ENCODE measurements at regions not wholly inside any gene's neighbourhood (a gene's known extent, or its start where the extent isn't known, plus 50 kb on each side); places are given as distances from the start of the nearest gene placed in this dataset.

DNA sequence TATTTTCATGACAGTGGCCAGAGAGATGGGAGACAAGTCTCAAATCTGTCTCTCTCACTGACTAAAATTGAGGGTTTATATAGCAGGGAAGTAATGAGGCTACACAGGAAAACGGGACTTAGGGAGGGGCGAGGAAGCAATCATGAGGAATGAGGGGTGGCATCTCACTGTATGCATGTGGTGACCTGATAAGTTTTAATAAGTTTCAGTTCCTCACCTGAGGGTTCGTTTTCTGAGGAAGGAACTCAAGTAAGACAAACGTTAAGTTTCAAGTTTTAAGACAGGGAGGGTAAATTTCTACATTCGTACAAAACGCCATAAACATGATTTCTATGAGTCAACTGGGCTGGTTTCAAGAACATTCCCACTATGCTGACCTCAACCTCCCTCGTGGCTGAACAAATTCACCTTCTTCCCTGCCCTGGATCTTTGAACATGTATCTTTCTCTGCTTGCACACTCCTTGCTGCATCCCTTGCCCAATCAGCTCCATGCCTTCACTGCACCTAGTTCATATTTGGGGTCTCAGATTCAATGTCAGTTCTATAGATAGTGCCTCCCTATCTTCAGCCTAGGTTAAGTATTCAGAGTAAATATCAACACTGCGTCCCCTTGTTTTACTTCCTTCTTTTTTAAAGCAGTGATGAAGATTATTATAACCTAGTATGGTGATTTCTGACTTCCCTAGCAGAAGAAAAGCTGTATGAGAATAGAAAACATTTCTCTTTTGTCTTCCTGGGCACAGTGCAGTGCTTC is 53.3 kb upstream of the CNTNAP5 start:
- TF ChIP-seq POLR2AphosphoS5 (IDR thresholded peaks at IDR 0.05; ENCODE audit: low read depth, low read length), result no peak
- TF ChIP-seq TAF1 (IDR thresholded peaks at IDR 0.05; ENCODE audit: low read depth, low read length), result no peak
- no peak for TF ChIP-seq POLR2A (IDR thresholded peaks at IDR 0.05; ENCODE audit: low read depth, low read length)

Data from GM12891 (cell line).